ENCODE measurements at regions not wholly inside any gene's neighbourhood (a gene's known extent, or its start where the extent isn't known, plus 50 kb on each side); places are given as distances from the start of the nearest gene placed in this dataset.
"Not testable (repeated sequence)": the region's sequence is repeated elsewhere in the genome, so short reads cannot be mapped to it uniquely, and the experiment has no call there.

DNA sequence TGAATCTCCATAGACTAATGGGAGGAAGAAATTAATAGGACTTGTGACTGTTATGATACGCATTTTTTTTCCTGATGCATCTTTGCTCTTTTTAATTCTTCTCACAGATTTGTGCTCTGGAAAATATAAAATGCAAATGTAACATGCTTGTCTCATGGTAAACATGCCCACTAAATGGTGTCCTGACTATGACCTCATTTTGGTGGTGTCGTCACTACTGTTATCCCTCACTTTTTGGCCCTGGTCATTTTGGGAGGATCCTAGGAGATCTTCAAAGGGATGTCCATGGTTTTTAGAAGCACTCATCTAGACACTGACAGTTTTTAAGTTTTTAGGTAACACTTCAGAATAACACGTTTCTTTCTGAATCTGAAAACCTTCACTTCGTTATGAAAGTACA, 790.8 kb upstream of the FBXO33 start:
- no peak for DNase-seq

DNA sequence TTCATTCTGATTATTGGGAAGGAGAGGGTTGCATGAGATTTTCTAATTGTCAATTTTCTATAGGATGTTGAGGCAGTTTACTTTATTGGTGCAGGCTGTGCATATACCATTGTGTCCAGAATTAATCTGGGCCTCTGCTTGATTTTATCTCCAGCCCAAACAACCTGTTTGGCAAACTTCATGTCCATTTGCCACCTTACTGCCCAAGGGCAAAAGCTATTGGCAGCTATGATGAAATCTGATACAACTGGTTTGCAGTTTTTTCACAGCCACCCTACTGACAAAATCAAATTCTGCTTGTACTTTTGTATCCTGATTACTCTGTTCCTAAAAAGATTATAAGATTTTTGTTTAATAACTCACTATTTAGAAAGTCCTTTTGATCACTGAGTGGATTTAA, 789.2 kb upstream of the FBXO33 start:
- DNase-seq = no peak

DNA sequence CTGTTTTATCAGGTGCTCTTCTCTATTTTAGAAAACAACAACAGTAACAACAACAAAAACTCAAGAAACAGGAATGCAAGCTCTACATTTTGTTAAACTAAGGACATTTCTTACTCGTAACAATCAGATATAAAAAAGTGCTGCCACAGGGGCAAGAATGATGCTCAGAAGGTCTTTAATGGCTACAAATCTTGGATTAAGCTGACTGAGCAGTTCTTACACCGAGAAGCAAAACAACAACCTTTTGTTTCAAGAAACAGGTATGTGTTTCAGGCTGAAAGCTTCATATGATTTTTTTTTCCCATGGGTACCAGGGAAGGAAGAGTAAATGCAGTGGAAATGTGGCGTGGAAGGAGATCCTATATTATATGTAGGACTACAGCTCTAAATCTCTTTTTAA, 786.8 kb upstream of the FBXO33 start:
- no peak for DNase-seq

DNA sequence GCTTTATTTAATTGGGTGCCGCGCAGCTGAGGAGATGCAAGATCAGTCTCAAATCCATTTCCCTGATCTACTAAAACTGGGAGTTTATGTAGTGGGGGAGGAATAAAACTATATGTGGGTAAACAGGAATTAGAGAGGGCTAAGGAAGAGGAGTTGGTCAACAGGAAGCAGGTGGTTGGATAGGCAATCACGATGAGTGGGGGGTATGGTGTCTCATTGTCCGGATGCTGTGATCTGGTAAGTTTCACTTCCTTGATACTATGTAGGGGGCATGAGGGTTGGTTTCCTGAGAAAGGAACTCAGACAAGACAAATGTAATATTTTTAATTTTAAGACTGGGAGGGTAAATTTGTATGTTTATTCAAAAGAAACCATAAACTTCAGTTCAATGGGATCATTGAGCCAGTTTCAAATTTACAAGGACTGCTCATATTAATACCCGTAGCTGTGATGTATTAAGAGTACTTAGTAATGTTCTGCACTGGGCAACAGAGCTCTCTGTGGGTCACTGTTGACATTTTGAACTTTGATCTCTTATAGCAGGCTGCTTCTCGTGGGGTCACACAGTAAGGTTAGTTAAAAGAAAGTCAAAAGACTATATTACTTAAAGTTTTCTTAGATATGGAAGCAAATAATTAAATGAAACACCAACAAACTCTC, 786.2 kb upstream of the FBXO33 start:
- DNase-seq = no peak

DNA sequence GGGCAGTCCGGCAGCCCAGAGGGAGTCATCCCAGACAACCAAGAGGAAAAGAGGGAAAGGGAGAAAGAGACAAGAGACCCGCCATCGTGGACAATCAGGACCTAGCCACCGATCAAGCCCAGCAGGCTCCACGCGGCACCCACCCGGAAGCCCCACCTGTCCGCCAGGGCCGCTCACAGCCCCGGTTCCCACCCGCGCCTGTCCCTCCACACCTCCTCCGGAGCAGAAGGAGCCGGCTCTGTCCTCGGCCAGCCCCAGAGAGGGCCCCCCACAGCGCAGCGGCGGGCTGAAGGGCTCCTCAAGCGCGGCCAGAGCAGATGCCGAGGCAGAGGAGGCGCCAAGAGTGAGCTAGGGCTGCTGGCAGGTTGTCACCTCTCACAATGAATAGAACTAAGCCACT, 784.7 kb upstream of the FBXO33 start:
- no peak for DNase-seq

DNA sequence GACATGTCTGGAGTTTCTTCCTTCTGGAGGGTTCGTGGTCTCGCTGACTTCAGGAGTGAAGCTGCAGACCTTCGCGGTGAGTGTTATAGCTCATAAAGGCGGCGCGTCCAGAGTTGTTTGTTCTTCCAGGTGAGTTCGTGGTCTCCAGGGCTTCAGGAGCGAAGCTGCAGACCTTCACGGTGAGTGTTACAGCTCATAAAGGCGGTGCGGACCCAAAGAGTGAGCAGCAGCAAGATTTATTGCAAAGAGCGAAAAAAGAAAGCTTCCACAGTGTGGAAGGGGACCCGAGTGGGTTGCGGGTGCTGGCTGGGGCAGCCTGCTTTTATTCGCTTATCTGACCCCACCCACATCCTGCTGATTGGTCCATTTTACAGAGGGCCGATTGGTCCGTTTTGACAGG, 784.2 kb upstream of the FBXO33 start:
- not testable (repeated sequence) for DNase-seq

DNA sequence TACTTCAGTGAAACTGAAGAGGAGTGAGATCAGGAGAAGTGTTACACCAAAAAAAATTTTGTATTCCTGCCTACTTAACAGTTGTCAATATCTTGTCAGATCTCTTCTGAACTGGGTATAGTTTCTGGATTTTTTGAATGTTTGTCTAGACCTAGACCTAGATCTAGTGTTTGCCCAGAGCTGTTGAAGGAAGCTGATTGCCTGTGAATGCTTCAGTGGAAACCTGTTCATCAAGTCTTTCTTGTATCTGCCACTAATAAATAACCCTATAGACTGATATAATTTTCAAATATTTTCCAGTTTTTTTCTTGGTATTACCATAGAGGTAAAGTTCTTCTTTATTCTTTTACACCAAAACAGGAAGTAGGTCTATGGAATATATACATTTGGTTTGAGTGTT, 781.5 kb upstream of the FBXO33 start:
- no peak for DNase-seq

DNA sequence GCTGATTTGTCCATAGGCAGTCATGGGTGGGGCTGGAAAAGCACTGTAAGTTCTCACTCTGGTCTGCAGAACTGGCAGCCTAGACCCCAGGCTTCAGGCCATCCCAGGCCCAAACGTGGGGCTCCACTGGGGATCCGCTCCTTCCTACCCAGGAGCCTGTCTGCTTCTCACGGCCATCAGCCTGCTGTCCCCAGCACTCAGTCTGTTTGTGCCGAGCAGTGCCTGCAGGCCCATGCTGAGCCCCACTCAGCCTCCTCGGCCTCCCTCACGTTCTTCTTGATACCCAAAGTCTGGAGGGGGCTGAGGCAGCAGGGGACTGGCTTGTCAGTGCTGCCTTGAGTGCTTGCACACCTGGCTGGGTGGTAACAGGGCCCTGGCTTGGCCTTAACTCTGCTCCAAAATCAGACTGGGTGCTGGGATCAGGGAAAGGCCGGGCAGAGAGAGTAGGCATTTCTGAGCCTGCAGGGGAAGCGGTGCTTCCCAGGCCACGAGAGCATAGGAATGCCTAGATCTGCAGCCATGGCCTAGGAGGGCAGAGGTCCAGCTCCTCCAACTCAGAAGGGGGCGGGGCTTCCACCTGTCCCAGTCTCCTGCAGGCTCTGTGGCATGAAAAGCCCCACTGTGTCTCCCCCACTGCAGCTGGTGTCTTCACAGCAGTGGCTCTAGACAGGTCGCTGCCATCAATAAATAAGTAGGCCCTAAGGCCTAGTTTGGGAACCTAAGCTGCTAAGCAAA, 772.4 kb upstream of the FBXO33 start:
- no peak for DNase-seq

DNA sequence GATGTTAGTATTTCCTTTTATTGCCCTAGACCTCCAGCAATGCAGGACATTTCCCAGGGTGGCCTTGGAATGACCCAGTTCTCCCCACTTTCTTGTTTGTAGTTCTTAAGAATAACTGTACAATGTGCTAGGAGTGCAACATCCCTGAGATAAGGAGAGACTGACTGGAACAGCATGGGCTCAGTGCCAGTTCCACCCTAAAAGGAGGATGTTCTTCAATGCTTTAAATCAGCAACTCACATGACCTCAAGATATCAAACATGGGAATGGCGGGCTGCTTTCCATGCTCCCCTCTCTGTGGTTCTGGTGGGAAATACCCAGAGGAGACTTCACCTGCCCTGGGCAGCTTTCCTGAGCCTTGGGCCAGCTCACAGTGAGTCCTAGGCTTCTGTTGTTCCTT, 766.9 kb upstream of the FBXO33 start:
- no peak for DNase-seq

DNA sequence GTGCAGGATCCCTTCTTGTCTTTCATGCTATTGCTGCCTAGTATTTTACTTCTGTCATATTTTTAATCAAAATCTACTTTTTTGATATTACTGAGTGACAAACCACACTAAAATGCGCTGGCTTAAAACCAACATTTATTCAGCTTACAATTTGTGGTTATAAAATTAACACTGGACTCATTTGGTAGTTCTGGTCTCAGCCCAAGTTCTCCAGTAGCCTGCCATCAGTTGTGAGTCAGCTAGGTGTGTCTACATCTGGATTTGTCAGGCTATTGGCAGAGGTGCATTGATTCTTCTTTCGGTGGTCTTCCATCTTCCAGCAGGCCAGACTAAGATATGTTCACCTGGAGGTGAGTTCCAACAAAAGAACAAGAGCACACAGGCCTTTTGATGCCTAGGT, 765.1 kb upstream of the FBXO33 start:
- DNase-seq = no peak

DNA sequence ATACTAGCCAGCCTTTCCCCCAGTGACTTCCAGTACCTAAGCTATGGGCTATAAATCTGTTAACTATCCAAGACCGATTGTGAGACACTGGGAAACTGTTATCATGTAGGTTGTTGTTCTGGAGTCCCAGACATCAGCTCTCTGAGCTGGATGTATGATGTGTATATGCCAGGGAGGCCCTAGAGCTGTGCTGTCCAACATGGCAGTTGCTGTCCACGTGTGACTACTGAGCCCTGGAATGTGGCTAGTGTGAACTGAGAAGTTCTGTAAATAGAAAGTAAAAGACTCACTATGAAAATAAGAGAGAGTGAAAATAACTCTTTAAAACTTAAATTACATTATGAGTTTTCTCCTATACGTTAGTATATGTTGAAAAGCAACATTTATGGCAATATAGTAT, 755.8 kb upstream of the FBXO33 start:
- DNase-seq = no peak

DNA sequence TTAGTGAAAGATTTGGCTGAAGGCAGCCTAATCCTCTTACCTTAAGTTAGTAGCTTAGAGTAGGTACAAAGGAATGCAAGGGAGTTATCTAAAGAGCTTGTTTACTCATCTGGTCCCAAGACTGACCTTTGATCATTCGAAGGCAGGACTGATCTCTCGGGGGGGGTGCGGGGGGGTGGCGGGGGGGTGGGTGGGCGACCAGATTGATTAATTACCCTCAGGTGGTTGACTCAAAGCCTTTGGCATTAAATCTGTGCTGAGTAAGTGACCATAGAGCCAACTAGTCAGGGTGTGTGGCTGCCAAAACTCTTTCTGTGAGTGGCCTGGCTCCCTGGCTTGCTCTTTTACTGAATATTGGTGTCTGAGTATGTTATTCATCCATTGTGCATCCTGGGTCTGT, 731.9 kb upstream of the FBXO33 start:
- DNase-seq = no peak

DNA sequence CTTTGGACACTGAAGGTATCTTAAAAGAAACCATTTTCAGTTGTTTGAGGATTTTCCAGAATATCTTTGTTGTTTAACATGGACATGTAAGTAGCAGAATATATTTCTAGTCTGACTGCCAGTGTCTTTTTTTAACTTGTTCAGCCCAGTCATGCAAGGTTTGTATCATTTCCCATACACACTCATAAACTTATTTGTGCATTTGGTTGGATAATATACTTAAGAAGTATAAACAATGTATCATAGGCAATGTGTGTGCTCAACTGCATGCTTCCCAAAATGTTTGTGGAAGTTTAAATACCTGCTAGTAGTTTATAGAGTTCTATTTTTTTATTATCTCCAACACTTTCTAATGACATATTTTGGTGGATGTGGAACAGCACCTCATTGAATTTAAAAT, 707.4 kb upstream of the FBXO33 start:
- DNase-seq = no peak

DNA sequence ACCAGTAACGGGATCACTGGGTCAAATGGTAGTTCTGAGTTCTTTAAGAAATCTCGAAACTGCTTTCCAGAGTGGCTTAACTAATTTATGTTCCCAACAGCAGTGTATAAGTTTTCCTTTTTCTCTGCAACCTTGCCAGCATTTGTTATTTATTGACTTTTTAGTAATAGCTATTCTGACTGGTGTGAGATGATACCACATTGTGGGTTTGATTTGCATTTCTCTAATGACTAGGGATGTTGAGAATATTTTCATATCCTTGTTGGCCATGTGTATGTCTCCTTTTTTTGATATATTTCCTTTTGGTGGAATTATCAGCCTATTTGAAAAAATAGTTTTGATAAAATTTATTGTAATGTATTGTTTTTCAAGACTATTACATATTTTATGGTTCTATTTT, 701.2 kb upstream of the FBXO33 start:
- DNase-seq = no peak

DNA sequence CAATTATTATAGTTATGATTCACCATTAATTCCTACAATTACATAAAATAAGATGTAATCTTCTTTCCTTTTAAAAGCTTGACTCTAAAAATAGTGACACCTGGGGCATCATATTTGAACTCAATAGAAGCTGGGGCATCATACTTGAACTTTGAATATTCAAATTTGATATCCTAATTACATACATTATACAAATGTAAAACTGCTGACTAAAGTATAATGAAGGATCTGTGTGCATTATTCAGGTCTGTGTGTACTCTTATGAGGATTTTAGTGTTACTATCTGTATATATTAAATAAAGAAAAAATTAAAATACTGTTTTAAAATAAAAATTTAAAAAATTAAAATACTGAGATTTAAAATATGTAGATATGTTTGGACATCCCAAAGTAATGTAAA, 696.9 kb upstream of the FBXO33 start:
- no peak for DNase-seq

DNA sequence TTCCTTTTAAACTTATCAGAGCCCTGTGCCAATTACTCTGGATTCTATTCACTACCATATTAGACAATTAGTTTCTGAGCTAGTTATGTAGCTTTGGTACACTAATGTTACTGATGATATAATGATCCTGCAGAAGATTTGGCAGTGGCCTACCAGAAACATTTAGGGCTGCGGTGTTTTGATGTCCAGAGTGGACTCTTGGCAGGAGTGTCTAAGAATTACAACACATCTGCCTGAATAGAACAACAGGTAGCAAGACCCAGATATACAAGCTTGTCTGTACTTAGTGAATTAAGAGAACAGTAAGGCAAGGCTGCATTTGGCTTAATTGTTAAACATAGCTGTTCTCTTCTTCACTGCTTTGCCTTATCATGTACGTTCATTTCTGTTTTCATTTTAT, 691.6 kb upstream of the FBXO33 start:
- DNase-seq = no peak

DNA sequence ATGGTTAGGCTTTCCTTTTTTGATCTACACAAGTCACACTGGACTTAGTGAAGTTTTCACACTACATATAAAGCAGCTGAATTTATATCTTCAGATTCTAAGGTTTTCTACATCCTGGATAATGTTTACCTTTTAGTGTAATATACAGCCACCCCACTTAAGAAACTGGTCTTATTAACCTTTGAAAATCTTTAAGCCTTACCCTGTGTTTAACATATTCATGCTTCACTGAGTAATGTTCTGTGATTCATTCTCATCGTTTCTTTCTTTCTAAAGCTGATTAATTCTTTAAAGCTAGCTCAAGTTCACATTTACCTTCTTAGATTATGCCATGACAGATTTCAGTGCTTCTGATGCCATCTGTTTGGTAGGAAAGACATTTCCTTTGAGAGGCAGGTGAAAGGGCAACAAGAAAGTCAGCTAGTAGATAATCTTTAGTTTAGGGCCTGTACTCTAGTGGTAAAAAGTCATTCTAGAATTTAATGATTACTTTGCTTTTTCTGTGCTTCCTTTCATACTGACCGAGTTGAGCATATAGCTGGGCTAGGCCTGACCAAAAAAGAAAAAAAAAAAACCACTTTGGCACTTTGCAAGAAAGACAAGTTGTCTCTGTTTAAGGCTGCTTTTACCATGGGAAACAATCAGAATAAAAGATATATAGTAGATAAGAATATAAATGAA, 690.9 kb upstream of the FBXO33 start:
- no peak for DNase-seq

DNA sequence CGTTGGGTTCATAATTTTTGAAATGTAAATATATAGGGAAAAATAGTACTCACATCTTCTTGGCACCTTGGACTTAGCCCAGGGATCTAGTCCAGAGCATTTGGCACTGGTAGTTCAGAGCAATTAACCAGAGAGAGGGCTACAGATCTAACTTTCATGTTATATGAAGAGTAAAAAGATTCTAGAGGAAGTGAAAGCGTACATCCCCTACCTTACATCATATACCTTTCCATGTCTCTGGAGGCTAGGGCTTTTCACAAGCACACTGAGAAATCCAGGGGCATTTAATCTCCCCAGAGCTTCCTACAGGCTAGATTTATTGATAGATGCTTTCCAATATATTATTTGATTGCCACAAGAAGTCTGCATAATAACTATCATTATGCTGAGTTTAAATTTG, 687.5 kb upstream of the FBXO33 start:
- no peak for DNase-seq

DNA sequence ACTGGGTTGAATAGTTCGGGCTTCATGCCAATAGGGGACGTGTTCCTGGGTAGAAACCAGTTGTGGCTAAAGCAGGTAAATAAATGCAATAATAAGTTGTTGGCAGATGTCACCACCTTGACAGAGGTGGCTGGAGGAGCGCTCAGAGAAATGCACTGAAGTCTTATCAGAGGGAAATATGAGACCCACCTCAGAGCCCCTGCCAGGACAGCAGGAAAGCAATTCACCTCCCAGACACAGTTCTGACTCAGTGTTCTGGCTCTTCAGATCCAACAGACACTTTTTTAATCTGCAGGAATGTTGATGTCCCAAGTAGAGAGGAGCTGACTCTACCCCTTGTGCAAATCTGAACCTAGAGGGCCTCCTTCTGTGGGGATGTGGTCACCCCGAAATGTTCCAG, 687.1 kb upstream of the FBXO33 start:
- DNase-seq = no peak

DNA sequence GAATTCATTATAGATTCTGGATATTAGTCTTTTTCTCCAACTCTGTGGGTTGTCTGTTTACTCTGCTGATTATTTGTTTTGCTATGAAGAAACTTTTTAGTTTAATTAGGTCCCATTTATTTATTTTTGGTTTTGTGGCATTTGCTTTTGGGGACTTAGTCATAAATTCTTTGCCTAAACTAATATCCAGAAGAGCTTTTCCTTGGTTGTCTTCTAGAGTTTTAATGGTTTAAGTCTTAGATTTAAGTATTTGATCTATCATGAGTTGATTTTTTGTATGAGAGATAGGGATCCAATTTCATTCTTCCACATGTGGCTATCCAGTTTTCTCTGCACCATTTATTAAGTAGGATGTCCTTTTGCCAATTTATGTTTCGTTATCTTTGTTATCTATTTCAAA, 683.4 kb upstream of the FBXO33 start:
- no peak for DNase-seq

DNA sequence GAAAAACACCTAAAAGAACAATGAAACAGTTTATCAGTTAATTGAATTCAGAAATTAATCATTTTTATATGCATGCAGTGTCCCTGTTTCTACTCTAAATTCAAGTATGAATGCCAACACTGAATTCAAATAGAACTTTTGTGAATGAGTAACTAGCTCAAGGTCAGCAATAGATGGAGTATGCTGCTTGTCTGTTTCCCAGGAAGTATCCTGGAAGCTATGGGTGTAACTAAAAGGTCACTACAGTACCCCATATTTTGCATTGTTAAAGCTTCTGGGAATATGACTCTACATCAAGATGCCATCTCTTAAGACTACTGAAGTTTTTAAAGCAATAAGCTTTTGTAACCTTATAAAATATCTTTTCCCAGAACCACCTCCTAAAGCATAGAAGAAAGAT, 681.4 kb upstream of the FBXO33 start:
- no peak for DNase-seq

DNA sequence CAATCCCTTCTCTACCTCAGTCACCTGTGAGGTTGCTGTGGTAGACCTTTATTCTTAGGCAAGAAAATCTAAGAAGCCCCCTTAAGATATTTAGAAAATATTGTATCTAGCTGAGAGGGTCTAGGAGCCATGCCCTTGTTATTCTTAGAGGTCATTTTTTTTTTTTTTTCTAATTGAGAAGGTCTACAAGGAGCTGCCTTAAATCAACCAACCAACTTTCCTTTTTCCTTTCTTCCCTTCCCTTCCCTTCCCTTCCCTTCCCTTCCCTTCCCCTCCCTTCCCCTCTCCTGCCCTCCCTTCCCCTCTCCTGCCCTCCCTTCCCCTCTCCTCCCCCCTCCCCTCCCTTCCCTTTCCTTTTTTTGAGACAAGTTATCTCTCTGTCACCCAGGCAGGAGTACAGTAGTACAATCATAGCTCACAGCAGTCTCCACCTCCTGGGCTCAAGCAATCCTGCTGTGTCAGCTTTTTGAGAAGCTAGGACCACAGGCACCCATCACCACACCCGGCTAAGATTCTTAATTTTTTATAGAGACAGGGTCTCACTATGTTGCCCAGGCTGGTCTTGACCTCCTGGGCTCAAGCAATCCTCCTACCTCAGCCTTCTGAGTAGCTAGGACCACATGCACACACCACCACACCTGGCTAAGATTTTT, 668.4 kb upstream of the FBXO33 start:
- DNase-seq = no peak

DNA sequence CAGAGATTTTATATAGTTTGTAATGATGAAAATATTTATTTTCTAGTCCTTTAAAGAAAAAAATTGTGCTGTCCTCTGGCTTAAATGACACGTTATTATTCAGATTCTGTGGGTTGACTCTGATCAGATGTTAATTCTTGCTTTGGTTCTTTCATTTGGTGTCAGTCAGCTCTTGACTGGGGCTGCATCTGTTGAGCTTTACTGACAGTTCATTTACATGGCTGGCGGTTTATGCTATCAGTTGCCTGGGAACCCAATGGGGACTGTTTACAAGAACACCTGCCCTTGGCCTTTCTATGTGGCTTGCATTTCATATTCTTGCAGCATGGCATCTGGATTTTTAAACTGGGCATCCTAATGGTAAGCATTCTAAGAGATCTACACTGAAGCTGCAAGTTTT, 667.1 kb upstream of the FBXO33 start:
- no peak for DNase-seq

DNA sequence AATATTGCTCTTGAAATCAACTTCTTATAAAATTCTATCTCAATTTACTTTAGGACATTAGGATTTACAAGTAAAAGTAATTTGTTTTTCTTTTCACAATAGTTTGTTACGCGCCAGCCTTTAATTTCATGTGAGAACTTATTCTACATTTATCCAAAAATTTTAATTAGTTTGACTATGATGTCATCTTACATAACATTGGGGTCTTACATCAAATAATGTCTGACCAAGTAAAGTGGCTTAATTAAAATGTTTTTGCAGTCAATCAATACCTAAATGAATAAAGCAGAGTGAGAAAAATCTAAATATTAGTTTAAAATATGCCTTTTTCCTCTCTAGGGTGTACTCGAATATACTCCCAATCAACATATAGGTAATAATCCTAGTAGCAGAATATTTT, 666.2 kb upstream of the FBXO33 start:
- DNase-seq = no peak
